Loucy (cell line): ENCODE measurements at regions not wholly inside any gene's neighbourhood (a gene's known extent, or its start where the extent isn't known, plus 50 kb on each side); places are given as distances from the start of the nearest gene placed in this dataset.

ENCODE experiments used
- EZH2phosphoT487 ChIP-seq: fragments of 200-600 bp; IDR thresholded peaks from 2 replicates; pipeline ENCODE4 v1.6.1; 2018; ENCODE audit warnings: antibody characterized with exemption, mild to moderate bottlenecking, moderate library complexity, borderline replicate concordance
- TF ChIP-seq, protein P1 (sequence below): fragments of 200-600 bp; sonication (generic); conservative IDR thresholded peaks from 2 replicates; pipeline ENCODE4 v1.5.1; 2014; ENCODE audit warnings: mild to moderate bottlenecking, antibody characterized with exemption, low read length

DNA sequence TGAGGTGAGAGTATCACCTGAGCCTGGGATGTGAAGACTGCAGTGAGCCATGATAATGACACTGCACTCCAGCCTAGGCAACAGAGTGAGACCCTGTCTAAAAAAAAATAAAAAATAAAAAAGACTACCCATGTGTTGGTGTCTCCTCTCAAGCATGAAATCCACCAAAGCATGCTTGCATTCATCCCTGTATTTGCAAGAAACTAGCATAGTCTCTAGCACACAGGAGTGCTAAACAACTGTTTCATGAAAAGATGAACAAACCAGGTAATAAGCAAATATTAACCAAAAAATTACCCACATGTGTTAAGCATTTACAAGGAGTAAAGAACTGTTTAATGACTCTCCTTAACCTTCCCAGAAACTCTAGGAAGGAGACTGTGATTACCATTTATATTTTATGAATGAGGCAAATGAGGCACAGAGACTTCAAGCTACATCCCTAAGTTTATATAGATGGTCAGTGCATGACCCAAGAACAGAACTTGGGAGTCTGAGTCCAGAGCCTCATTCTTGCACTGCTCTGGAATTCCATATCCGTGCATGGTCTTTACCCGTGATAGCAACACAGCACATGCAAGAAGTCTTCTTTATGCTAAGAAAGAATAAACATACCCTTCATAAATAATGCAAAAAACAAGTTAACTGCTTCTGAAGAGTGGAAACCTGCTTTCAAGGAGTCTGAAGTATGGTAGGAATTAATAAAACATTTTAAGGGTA, 186.1 kb upstream of the STS start:
- TF ChIP-seq, protein P1, sequence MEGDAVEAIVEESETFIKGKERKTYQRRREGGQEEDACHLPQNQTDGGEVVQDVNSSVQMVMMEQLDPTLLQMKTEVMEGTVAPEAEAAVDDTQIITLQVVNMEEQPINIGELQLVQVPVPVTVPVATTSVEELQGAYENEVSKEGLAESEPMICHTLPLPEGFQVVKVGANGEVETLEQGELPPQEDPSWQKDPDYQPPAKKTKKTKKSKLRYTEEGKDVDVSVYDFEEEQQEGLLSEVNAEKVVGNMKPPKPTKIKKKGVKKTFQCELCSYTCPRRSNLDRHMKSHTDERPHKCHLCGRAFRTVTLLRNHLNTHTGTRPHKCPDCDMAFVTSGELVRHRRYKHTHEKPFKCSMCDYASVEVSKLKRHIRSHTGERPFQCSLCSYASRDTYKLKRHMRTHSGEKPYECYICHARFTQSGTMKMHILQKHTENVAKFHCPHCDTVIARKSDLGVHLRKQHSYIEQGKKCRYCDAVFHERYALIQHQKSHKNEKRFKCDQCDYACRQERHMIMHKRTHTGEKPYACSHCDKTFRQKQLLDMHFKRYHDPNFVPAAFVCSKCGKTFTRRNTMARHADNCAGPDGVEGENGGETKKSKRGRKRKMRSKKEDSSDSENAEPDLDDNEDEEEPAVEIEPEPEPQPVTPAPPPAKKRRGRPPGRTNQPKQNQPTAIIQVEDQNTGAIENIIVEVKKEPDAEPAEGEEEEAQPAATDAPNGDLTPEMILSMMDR: no peak
- no peak for TF ChIP-seq EZH2phosphoT487
